ENCODE measurements at regions not wholly inside any gene's neighbourhood (a gene's known extent, or its start where the extent isn't known, plus 50 kb on each side); places are given as distances from the start of the nearest gene placed in this dataset.
"Not testable (repeated sequence)": the region's sequence is repeated elsewhere in the genome, so short reads cannot be mapped to it uniquely, and the experiment has no call there.

DNA sequence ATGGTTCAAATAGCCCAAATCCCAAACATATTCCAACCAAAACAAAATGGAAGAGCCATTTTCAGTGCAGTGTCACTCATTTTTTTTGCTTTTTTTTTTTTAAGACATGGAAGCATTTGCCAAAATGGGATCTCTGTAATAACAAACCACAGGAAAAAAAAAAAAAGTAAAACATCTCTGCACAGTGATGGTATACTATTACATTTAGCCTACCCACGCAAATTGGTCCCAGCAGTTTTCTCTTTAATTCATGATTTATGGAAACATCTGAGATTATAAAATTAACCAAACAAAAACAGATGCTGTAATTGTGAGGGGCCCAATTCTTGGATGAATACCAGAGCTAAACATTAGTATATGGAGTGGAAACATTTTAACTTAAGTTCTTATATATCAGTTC, 566.6 kb downstream of the ZNF608 start:
- no peak for DNase-seq (ENCODE audit: low read depth in 2 of 2)

DNA sequence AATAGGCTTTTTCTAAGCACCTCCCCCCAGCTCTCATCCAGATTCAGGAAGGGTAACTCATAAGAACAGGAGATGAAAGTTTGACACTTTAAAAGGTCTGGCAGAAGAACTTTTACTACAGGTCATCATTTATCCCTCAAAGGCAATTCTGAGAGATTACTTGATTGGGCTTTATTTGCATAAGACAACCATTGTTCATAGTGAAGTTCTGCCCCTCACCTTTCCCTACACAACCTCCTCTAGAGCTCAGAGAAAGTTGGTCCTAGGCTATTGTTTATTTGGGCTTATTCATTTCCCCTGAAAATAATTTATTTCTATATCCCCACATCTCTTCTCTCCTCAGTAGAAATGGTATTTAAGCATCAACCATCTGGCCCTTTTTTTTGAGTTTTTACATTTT, 568.4 kb downstream of the ZNF608 start:
- no peak for DNase-seq (ENCODE audit: low read depth in 2 of 2)

DNA sequence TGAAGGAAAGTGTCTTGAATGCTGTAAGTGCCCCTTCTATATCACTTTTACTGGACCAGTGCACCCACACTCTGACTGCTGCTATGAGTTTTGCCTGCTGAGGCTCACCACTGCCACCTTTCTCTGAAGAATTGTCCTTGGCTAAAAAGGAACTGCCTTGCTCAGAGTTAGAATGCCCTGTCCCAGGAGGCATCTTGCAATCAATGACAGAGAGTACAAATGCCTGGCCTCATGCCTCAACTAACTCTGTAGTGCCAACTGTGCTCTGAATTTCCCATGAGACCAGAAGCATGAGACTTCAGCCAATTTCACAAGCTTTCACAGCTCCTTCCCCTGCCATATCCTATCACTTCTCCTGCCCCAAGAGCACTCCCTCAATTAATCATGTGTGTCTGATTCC, 569.7 kb downstream of the ZNF608 start:
- DNase-seq (ENCODE audit: low read depth in 2 of 2) = no peak

DNA sequence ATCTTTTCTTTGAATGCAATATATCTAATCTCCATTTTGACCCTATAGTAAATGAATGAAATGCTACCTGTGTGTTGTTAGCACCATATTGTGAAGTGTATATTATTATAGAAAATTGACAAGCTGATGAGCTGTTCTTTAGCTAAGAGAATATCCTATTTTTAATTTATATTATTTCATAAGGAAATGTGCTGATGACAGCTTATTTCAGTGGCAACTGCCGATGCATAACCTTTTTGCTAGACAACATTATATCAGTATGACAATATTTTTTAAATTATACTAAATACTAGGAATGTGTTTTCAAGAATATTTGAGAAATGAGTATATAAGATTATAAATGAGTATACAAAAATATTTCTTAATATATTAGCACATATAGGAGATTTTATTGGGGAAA, 573.1 kb downstream of the ZNF608 start:
- DNase-seq (ENCODE audit: low read depth in 2 of 2) = no peak

DNA sequence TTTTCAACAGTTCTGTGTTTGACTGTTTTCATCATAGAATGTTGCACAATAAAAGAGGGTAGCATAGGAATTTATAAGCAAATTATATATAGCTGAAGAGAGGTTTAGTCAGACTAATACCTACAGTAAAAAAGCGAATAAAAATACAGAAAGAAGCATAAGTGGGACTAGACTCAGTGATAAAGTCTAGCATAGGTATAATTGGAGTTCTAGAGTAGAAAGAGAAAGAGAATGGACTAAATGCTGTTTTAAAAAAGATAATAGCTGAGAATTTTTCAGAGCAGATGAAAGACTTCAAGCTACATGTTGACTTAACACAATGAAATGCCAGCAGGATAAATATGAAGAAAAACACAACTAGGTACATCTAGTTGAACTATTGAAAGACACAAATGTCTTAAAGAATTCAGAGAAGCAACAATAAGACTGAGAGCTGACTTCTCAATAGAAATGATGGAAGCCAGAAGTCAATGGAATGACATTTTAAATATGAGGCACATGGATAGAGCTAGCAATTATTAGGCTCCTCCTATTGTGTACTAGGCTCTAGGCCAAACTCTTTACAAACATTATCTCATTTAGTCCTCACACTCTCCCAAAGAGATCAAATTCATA, 573.9 kb downstream of the ZNF608 start:
- no peak for DNase-seq (ENCODE audit: low read depth in 2 of 2)

DNA sequence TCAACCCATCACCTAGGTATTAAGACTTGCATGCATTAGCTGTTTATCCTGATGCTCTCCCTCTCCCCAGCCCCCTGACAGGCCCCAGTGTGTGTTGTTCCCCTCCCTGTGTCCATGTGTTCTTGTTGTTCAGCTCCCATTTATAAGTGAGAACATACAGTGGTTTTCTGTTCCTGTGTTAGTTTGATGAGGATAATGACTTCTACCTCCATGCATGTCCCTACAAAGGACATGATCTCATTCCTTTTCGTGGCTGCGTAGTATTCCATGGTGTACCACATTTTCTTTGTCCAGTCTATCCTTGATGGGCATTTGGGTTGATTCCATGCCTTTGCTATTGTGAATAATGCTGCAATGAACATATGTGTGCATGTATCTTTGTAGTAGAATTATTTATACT, 578.3 kb downstream of the ZNF608 start:
- DNase-seq (ENCODE audit: low read depth in 2 of 2) = not testable (repeated sequence)

DNA sequence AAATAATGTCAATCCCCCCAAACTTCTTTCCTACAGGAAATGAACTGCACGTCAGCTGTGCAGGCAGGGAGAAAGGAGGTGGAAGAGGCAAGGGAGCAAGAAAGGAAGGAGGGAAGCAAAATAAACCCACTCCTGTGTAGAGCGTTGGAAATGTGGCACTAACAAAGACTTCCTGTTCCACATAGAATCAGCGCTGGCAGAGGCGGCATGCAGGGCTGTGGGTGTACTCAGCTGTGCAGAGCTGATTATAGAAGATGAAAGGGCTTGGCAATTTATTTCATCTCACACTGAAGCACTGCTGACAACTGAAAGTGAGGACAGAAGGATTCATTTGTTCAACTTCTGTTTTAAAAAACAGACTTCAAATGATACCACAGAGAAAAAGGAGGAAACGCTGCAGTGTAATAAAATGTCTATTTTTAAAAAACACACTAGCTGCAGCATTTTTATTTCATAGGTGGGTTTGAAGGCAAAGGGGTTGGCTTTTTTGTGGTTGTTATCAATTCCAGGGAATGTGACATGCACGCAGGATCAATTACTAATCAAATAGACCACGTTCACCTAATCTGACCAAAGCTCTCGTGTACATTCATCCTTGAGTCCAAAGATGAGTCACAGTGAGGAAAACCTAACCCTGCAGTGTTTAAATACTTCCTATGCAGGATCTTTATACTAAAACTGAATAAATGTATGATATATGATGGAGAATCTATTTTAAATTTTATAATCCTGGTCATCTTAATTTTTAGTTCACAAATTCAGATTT, 583.5 kb downstream of the ZNF608 start:
- DNase-seq (ENCODE audit: low read depth in 2 of 2) = no peak

DNA sequence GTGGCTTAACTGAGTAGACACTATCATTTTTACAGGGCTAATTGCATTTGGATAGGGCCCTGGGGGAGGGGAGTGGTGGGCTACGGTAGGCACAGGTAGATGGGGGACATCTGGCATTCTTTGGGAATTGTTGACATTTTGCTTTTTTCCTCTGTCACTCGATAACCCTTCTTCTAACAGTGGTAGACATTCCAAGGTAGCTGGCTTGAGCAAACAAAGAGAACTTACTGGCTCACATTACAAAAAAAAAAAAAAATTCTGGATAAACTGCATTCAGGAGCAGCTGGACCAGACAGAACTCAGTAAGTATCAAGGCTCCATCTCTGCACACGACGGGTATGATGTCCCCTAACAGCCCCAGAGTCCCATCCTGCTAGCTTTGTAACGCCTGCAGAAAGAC, 585.2 kb downstream of the ZNF608 start:
- DNase-seq (ENCODE audit: low read depth in 2 of 2) = no peak

DNA sequence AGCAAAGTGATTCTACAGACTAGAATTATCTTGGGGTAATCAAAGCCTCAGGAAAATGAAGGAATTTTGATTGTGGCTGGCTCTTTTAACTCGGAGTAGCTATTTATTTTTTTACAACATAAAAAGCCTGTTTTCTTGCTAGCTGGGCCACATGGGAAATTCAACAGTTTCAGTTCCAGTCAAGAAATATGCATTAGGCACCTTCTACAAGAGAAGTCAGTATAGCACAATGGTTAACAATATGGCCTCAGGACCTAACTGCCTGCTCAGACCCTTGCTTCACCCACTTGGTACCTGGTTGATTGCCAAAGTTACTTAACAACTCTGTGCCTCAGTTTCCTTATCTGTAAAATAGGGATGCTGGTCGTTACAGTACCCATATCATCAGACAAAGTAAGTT, 586.2 kb downstream of the ZNF608 start:
- no peak for DNase-seq (ENCODE audit: low read depth in 2 of 2)

DNA sequence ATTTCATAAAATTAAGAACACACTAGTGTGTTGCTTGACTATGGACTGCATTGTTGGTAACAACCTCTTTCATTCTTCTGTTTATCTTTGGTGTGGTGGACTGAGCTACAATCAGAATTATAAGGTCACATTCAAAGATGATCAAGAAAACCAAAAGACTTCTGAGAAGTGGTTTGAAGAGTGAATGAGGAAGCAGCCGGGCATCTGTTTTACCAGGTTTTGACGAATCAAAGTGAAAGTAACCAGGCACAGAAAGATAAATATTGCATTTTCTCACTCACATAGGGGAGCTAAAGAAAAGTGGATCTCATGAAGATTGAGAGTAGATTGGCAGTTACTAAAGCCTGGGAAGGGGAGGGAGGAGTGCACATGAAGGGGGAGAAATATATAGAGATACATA, 589.1 kb downstream of the ZNF608 start:
- DNase-seq (ENCODE audit: low read depth in 2 of 2) = no peak

DNA sequence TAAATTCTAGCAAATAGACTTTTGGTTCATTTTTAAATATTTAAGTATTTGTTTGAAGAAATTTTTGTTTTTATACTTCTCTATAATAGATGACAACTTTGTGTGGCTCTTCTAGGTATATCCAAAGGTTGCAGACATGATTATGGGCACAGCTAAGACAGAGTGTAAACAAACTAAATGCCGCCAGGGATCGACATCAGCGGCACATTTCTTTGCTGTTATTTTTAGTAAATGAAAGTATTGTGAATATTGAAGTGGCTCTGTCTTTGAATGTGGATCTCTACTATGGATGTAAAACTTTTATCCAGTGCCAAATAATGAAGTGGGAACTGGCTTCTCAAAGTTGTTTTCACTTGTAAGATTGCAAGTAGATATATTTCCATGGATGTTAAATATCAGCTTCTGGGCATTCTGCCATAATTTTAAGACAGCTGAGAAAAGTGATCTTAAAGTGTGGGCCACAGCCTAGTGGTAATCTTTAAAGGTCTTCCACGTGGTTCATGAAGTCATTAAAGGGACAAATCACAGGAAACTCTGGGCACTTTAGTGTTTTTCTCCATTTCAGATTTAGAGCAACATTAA, 589.9 kb downstream of the ZNF608 start:
- DNase-seq (ENCODE audit: low read depth in 2 of 2) = no peak

DNA sequence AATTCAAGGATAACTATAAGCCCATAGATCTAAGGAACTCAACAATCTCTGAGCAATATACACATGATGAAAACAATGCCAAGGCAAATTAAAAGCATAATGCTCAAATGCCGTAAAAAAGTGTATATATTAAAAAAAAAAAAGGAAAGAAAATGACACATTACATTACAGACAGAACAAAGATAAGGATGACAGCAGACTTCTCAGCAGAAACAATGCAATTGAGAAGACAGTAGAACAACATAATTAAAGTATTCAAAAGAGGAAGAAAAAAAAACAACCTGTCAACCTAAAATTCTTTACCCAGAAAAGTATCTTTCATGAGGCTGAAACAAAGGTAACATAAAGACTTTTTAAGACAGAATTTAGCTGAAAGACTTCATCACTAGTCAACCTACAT, 591.7 kb downstream of the ZNF608 start:
- DNase-seq (ENCODE audit: low read depth in 2 of 2) = no peak

DNA sequence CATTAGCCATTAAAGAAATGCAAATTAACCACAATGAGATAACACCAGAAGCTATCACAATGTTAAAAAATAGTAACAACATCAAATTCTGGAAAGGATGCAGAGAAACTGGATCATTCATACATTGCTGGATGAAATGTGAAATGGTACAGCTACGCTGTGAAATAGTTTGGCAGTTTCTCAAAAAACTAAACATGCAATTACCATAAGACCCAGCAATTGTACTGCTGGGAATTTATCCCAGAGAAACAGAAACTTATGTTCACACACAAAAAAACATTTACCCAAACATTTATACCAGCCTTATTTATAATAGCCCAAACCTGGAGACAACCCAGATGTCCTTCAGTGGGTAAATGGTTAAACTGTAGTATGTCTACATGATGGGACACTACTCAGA, 592.9 kb downstream of the ZNF608 start:
- no peak for DNase-seq (ENCODE audit: low read depth in 2 of 2)

DNA sequence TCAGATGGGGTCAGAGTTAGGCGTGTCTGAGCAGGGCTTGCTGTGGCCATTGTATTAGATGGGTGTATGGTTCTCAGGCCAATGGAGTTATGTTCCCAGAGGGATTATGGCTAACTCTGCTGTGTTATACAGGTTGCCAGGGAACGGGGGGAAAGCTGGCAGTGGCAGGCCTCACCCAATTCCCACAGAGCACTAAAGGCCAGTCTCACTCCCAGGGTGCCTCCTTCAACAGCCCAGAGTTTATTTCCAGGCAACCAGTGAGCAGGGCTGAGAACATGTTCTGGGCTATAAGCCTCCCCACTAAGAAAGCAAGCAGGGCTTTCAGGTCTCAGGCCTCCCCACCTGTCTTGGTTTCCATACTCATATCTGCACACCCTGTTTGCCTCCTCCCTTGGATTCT, 597.9 kb downstream of the ZNF608 start:
- DNase-seq (ENCODE audit: low read depth in 2 of 2) = no peak

DNA sequence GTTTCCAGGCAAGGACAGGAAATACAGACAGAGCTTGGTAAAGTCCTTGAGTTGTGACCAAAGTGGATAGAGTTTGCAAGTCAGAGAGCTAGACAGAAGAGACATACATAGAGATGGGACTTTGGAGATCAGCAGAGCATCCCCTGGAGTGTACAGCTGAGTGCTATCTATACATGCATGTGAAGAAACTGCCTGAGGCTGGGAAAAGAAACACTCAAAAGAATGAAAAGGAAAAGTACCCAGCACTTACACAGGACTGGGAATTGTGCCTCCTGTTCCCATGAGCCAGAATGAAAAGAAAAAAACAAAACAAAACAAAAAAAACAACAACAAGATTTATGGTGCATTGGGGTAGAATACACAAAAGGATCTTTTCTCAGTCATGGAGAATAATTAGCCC, 606.4 kb downstream of the ZNF608 start:
- no peak for DNase-seq (ENCODE audit: low read depth in 2 of 2)

DNA sequence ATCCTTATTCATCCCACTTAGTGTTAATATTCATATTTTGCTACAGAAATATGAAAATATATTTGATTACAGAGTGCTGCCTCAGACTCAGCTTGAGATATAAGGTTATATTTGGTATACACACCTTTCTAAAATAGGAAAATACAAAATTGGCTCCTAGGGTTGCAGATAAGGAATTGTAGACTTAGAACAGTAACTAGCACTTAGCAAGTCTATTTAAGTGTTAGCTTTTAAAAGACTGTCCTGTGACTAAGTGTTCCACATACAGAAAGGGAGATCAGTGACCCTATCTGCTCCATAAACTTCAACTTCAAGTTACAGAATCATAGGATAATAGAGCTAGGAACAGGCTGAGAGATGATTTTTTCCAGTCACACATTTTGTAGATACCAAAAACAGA, 607.0 kb downstream of the ZNF608 start:
- no peak for DNase-seq (ENCODE audit: low read depth in 2 of 2)

DNA sequence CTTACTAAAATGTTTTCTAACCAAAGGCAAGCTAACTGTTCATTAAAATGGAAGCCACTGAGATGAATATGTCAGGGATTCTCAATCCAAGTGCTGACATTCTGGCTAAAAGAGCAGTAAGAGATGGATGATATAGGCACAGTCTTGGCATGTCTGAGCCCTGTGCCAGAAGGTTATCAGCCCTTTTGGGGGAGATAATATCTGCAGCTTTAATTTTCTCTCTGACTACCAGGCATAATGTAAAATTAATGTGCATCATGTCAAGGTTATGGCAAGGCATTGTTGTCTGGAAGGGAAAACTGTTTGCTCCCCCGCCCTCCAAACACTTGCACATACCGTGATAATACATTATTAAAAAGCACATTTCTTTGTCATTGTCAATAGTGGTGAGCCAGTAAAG, 609.8 kb downstream of the ZNF608 start:
- DNase-seq (ENCODE audit: low read depth in 2 of 2) = no peak

DNA sequence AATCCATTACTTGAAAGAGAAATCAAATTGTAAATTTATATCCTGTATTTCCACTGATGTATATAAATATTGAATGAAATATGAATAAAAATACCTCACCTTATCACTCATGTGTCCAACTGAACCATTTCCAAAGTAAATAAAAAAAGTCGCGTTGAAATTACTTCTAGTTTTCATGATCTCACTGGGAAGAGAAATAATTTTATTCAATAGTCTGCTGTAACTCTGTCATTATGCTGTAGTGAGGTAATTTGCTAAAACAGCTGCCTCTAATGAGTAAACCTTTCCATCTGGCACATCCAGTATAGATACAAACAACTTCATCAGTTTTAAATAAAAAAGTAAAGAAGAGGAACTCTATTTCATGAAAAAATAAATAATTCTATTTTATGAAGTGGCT, 611.5 kb downstream of the ZNF608 start:
- no peak for DNase-seq (ENCODE audit: low read depth in 2 of 2)

DNA sequence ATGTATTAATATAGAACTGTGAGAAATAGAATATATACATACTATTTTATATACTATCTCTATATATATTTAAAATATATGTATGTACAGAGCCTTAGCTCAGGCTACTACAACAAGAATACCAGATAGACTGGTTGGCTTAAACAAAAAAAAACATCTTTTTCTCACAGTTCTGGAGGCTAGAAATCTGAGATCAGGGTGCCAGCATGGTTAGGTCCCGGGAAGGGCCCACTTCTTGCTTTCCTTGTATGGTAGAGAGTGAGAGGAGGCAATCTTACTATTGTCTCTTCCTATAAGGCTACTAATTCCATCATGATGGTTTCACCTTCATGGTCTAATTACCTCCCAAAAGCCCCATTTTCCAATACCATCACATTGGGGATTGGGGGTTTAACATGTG, 613.0 kb downstream of the ZNF608 start:
- DNase-seq (ENCODE audit: low read depth in 2 of 2) = no peak

DNA sequence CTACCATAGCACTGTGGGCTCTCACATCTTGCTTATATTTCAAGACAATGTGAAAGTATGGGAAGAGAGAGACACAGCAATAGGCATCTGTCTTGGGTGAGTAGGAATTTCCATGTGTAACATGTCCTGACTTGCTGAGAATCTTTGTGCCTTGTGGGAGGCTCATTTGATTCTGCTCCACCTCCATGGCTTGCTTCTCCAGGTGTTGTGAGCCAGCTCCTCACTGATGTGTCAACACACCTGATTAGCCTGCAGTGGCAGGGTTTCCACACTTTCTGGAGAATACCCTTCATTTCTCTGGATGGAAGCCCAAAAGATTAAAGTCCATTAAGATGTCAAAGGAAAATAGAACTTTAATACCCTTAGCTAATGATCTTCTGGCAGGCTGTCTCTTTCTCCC, 613.6 kb downstream of the ZNF608 start:
- DNase-seq (ENCODE audit: low read depth in 2 of 2) = no peak

DNA sequence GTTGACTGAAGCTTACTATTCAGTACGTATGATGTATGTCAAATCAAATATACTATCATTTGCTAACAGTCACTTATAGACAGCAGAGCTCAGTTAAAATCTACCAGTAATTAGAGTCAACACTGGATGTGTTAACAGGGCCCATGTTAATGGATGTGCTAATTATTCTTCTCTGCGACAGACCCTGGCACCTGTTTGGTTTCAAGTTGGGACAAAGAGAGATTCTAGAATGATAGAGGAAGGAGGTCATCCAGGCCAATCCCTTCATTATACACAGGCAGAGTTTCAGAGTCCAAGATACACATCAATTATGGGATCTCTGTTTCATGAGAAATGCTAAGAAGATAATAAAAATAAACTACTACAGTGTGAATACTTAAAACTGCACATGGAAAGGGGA, 615.0 kb downstream of the ZNF608 start:
- DNase-seq (ENCODE audit: low read depth in 2 of 2) = no peak

DNA sequence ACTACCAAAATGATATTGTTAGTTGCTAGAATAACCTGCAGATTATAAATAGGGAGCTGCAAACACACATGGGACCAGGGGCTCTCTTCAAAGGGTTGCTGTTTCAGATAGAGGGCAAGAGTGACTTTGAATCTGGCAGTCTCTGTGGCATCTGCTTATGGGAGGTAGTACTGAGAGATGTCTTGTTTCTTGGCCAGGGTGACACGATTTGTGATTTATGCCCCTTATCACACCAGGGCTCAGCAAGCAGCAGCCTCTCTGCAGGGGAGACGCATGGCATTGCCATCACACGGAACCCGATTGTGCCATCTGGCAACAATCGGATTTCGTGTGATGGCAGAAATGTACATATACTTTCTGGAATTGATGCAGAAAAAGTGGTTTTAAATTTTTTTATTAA, 615.6 kb downstream of the ZNF608 start:
- no peak for DNase-seq (ENCODE audit: low read depth in 2 of 2)

DNA sequence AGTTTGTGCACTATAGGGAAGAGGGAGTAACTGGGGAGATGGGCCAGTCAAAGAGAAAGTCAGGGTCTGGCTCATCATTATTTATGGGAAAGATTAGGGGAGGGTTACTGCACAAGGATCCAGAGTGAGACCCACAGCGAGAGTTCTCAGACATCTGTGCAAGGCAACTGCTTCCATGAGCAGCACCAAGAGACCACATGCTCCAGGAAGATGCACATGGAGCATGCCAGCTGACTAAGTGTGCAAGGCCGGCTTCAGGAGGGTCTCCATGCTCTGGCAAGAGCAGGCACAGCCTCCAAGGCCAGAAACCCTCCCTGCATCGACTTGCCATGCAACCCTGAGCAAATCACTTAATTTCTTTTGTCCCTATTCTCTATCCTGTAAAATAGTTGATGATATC, 616.9 kb downstream of the CSNK1G3 start:
- DNase-seq (ENCODE audit: low read depth in 2 of 2) = no peak

All from stimulated activated CD8-positive, alpha-beta memory T cell treated with anti-CD3 and anti-CD28 coated beads, Interleukin-7, amount 100 ng/mL, for 4 hours (primary cell).